Stimulated activated naive CD8-positive, alpha-beta T cell treated with anti-CD3 and anti-CD28 coated beads, Interleukin-15, amount 100 ng/mL, for 72 hours (primary cell): ENCODE measurements at regions not wholly inside any gene's neighbourhood (a gene's known extent, or its start where the extent isn't known, plus 50 kb on each side); places are given as distances from the start of the nearest gene placed in this dataset.

Source experiments
- ATAC-seq: fragments of 150-1000 bp; cut with Tn5 transposase; 2 replicates; pipeline ENCODE4 v1.10.0; 2021; ENCODE audit warnings: mild to moderate bottlenecking, moderate library complexity
- DNase-seq, 2 donors: peaks; one replicate each; pipeline ENCODE4 v3.0.0; 2021 to 2022
- H3K27ac Mint-ChIP-seq, 2 donors: one replicate each; pipeline ENCODE4 v1.8.0; 2022; ENCODE audit warnings: mild to moderate bottlenecking in 2 of 2, mixed read lengths in 2 of 2, moderate library complexity in 2 of 2
- H3K27me3 Mint-ChIP-seq: one replicate; pipeline ENCODE4 v1.8.0; 2022; ENCODE audit warnings: mixed read lengths
- H3K4me1 Mint-ChIP-seq: one replicate; pipeline ENCODE4 v1.8.0; 2022; ENCODE audit warnings: mild to moderate bottlenecking, mixed read lengths
- H3K4me3 Mint-ChIP-seq, 2 donors: one replicate each; pipeline ENCODE4 v1.8.0; 2022; ENCODE audit warnings: mild to moderate bottlenecking in 2 of 2, mixed read lengths in 2 of 2, moderate library complexity in 1 of 2
- H3K9me3 Mint-ChIP-seq, 2 donors: one replicate each; pipeline ENCODE4 v1.8.0; 2022; ENCODE audit warnings: mixed read lengths in 2 of 2

GRCh38 chr7:145986248-145986874 is 130.2 kb upstream of the CNTNAP2 start:
- no peak overlapping the region for H3K27ac Mint-ChIP-seq
- H3K4me3 Mint-ChIP-seq: no peak overlapping the region
- H3K4me1 Mint-ChIP-seq: no peaks in the 10 kb centered on the region
- H3K9me3 Mint-ChIP-seq: peaks cover 7 to 10% of the 10 kb centered on the region in 2 donors
- DNase-seq (no peak), ATAC-seq (no peak)
- H3K27me3 Mint-ChIP-seq: no peaks in the 10 kb centered on the region

GRCh38 chr7:145978769-145979168 is 137.8 kb upstream of the CNTNAP2 start:
- Mint-ChIP-seq H3K4me1 (no peaks in the 10 kb centered on the region), H3K9me3 (peaks cover 4 to 12% of the 10 kb centered on the region in 2 donors), H3K27me3 (no peaks in the 10 kb centered on the region), H3K4me3 (no peak overlapping the region), H3K27ac (no peak overlapping the region)
- DNase-seq (no peak), ATAC-seq (no peak)

- Mint-ChIP-seq H3K4me1 (no peaks in the 10 kb centered on the region), H3K27ac (no peak overlapping the region), H3K27me3 (no peaks in the 10 kb centered on the region), H3K4me3 (no peak overlapping the region), H3K9me3 (peaks cover 0 to 4% of the 10 kb centered on the region in 2 donors)
- ATAC-seq (no peak), DNase-seq (no peak)
These were observed 156.6 kb upstream of the CNTNAP2 start for GRCh38 chr7:145959981-145960380.

GRCh38 chr7:145957160-145957890 is 159.3 kb upstream of the CNTNAP2 start:
- no peak for DNase-seq
- Mint-ChIP-seq H3K4me1 (no peaks in the 10 kb centered on the region), H3K9me3 (no peaks in the 10 kb centered on the region), H3K27me3 (no peaks in the 10 kb centered on the region), H3K4me3 (no peak overlapping the region), H3K27ac (no peak overlapping the region)
- no peak for ATAC-seq

GRCh38 chr7:145951566-145951965 is 165.0 kb upstream of the CNTNAP2 start:
- Mint-ChIP-seq H3K9me3 (peaks cover 13 to 14% of the 10 kb centered on the region in 2 donors), H3K27ac (no peak overlapping the region), H3K4me1 (no peaks in the 10 kb centered on the region), H3K27me3 (no peaks in the 10 kb centered on the region), H3K4me3 (no peak overlapping the region)
- ATAC-seq (no peak), DNase-seq (no peak)

- peaks cover 17 to 18% of the 10 kb centered on the region in 2 donors for H3K9me3 Mint-ChIP-seq
- no peak for ATAC-seq
- H3K4me3 Mint-ChIP-seq: no peak overlapping the region
- H3K4me1 Mint-ChIP-seq: no peaks in the 10 kb centered on the region
- no peak for DNase-seq
- no peak overlapping the region for H3K27ac Mint-ChIP-seq
- H3K27me3 Mint-ChIP-seq: no peaks in the 10 kb centered on the region
These were observed 187.7 kb upstream of the CNTNAP2 start for GRCh38 chr7:145928937-145929336.

GRCh38 chr7:145919712-145920111 is 196.9 kb upstream of the CNTNAP2 start:
- ATAC-seq: no peak
- Mint-ChIP-seq H3K4me3 (no peak overlapping the region), H3K27ac (no peak overlapping the region), H3K9me3 (peaks cover 16 to 29% of the 10 kb centered on the region in 2 donors), H3K27me3 (no peaks in the 10 kb centered on the region), H3K4me1 (no peaks in the 10 kb centered on the region)
- DNase-seq: no peak

- ATAC-seq (no peak), DNase-seq (no peak)
- Mint-ChIP-seq H3K9me3 (peaks cover 16 to 29% of the 10 kb centered on the region in 2 donors), H3K4me1 (no peaks in the 10 kb centered on the region), H3K27me3 (no peaks in the 10 kb centered on the region), H3K4me3 (no peak overlapping the region), H3K27ac (no peak overlapping the region)
These were observed 199.8 kb upstream of the CNTNAP2 start for GRCh38 chr7:145916776-145917175.

GRCh38 chr7:145915679-145916078 is 200.9 kb upstream of the CNTNAP2 start:
- no peak for DNase-seq
- peaks cover 16 to 28% of the 10 kb centered on the region in 2 donors for H3K9me3 Mint-ChIP-seq
- H3K4me1 Mint-ChIP-seq: no peaks in the 10 kb centered on the region
- no peak overlapping the region for H3K27ac Mint-ChIP-seq
- ATAC-seq: no peak
- no peaks in the 10 kb centered on the region for H3K27me3 Mint-ChIP-seq
- H3K4me3 Mint-ChIP-seq: no peak overlapping the region

- DNase-seq (no peak), ATAC-seq (no peak)
- Mint-ChIP-seq H3K9me3 (no peaks in the 10 kb centered on the region), H3K27me3 (no peaks in the 10 kb centered on the region), H3K4me3 (no peak overlapping the region), H3K4me1 (no peaks in the 10 kb centered on the region), H3K27ac (no peak overlapping the region)
These were observed 206.5 kb upstream of the CNTNAP2 start for GRCh38 chr7:145909991-145910513.

GRCh38 chr7:145903658-145904057 is 212.9 kb upstream of the CNTNAP2 start:
- H3K4me3 Mint-ChIP-seq: no peak overlapping the region
- DNase-seq: no peak
- H3K27ac Mint-ChIP-seq: no peak overlapping the region
- no peaks in the 10 kb centered on the region for H3K27me3 Mint-ChIP-seq
- peaks cover 0 to 4% of the 10 kb centered on the region in 2 donors for H3K9me3 Mint-ChIP-seq
- no peaks in the 10 kb centered on the region for H3K4me1 Mint-ChIP-seq
- ATAC-seq: no peak

- no peak overlapping the region for H3K4me3 Mint-ChIP-seq
- DNase-seq: no peak
- no peaks in the 10 kb centered on the region for H3K4me1 Mint-ChIP-seq
- no peaks in the 10 kb centered on the region for H3K27me3 Mint-ChIP-seq
- no peak overlapping the region for H3K27ac Mint-ChIP-seq
- ATAC-seq: no peak
- peaks cover 7 to 14% of the 10 kb centered on the region in 2 donors for H3K9me3 Mint-ChIP-seq
These were observed 214.5 kb upstream of the CNTNAP2 start for GRCh38 chr7:145902123-145902522.

GRCh38 chr7:145899938-145900337 is 216.7 kb upstream of the CNTNAP2 start:
- Mint-ChIP-seq H3K4me1 (no peaks in the 10 kb centered on the region), H3K27me3 (no peaks in the 10 kb centered on the region), H3K4me3 (no peak overlapping the region), H3K9me3 (peaks cover 9 to 20% of the 10 kb centered on the region in 2 donors), H3K27ac (no peak overlapping the region)
- no peak for ATAC-seq
- DNase-seq: no peak

- Mint-ChIP-seq H3K27ac (no peak overlapping the region), H3K4me3 (no peak overlapping the region), H3K27me3 (no peaks in the 10 kb centered on the region), H3K9me3 (peaks cover 9 to 16% of the 10 kb centered on the region in 2 donors), H3K4me1 (no peaks in the 10 kb centered on the region)
- DNase-seq: no peak
- no peak for ATAC-seq
These were observed 222.6 kb upstream of the CNTNAP2 start for GRCh38 chr7:145893925-145894535.

- H3K27me3 Mint-ChIP-seq: no peaks in the 10 kb centered on the region
- no peaks in the 10 kb centered on the region for H3K4me1 Mint-ChIP-seq
These were observed 231.7 kb upstream of the CNTNAP2 start for GRCh38 chr7:145884716-145885514.

More at GRCh38 chr7:145884716-145885514, 231.7 kb upstream of the CNTNAP2 start:
- H3K9me3 Mint-ChIP-seq: peaks cover 0 to 5% of the 10 kb centered on the region in 2 donors
- DNase-seq (no peak), ATAC-seq (no peak)
- no peak overlapping the region for H3K27ac Mint-ChIP-seq
- H3K4me3 Mint-ChIP-seq: no peak overlapping the region
